H4 (cell line): ENCODE measurements at regions not wholly inside any gene's neighbourhood (a gene's known extent, or its start where the extent isn't known, plus 50 kb on each side); places are given as distances from the start of the nearest gene placed in this dataset.

Experiments used
- DNase-seq: peaks from one replicate; pipeline ENCODE4 v3.0.0-alpha.2; 2015; ENCODE audit warnings: low spot score

- no peak for DNase-seq
Measured at GRCh38 chr1:73644198-73644597, 553.8 kb downstream of the LRRIQ3 start.

- no peak for DNase-seq
Measured at GRCh38 chr1:73639494-73639893, 558.5 kb downstream of the LRRIQ3 start.

- DNase-seq, result no peak
Measured at GRCh38 chr1:73637264-73637663, 560.7 kb downstream of the LRRIQ3 start.

- DNase-seq, result no peak
Measured at GRCh38 chr1:73635021-73635420, 563.0 kb downstream of the LRRIQ3 start.

- DNase-seq, result no peak
Measured at GRCh38 chr1:73627723-73628122, 570.3 kb downstream of the LRRIQ3 start.

- peak; percentile 85 for DNase-seq
Measured at GRCh38 chr1:73626326-73626725, 571.6 kb downstream of the LRRIQ3 start.

- DNase-seq, result no peak
Measured at GRCh38 chr1:73623946-73624345, 574.0 kb downstream of the LRRIQ3 start.

GRCh38 chr1:73617145-73617544 is 580.8 kb downstream of the LRRIQ3 start:
- DNase-seq, result no peak

GRCh38 chr1:73611681-73612080 is 586.3 kb downstream of the LRRIQ3 start:
- DNase-seq, result no peak

GRCh38 chr1:73604739-73605138 is 593.2 kb downstream of the LRRIQ3 start:
- DNase-seq, result peak; percentile 50

GRCh38 chr1:73604211-73604610 is 593.8 kb downstream of the LRRIQ3 start:
- no peak for DNase-seq

- peak; percentile 34 for DNase-seq
Measured at GRCh38 chr1:73593804-73594203, 604.2 kb downstream of the LRRIQ3 start.

GRCh38 chr1:73593364-73593763 is 604.6 kb downstream of the LRRIQ3 start:
- DNase-seq, result peak; percentile 92

- DNase-seq, result no peak
Measured at GRCh38 chr1:73587080-73587479, 610.9 kb downstream of the LRRIQ3 start.

GRCh38 chr1:73577206-73577605 is 620.8 kb downstream of the LRRIQ3 start:
- no peak for DNase-seq

GRCh38 chr1:73576083-73576482 is 621.9 kb downstream of the LRRIQ3 start:
- DNase-seq, result peak; percentile 25

GRCh38 chr1:73564294-73564693 is 633.7 kb downstream of the LRRIQ3 start:
- no peak for DNase-seq

GRCh38 chr1:73556270-73556669 is 641.7 kb downstream of the LRRIQ3 start:
- DNase-seq, result no peak

GRCh38 chr1:73537400-73537799 is 660.6 kb downstream of the LRRIQ3 start:
- no peak for DNase-seq

- no peak for DNase-seq
Measured at GRCh38 chr1:73517603-73518191, 680.3 kb downstream of the LRRIQ3 start.

- DNase-seq, result no peak
Measured at GRCh38 chr1:73516451-73516850, 681.5 kb downstream of the LRRIQ3 start.

- no peak for DNase-seq
Measured at GRCh38 chr1:73511038-73511437, 686.9 kb downstream of the LRRIQ3 start.

GRCh38 chr1:73500154-73500553 is 697.8 kb downstream of the LRRIQ3 start:
- DNase-seq, result no peak

- DNase-seq, result no peak
Measured at GRCh38 chr1:73499671-73500070, 698.3 kb downstream of the LRRIQ3 start.
